ENCODE measurements at regions not wholly inside any gene's neighbourhood (a gene's known extent, or its start where the extent isn't known, plus 50 kb on each side); places are given as distances from the start of the nearest gene placed in this dataset.
"Not testable (repeated sequence)": the region's sequence is repeated elsewhere in the genome, so short reads cannot be mapped to it uniquely, and the experiment has no call there.

DNA sequence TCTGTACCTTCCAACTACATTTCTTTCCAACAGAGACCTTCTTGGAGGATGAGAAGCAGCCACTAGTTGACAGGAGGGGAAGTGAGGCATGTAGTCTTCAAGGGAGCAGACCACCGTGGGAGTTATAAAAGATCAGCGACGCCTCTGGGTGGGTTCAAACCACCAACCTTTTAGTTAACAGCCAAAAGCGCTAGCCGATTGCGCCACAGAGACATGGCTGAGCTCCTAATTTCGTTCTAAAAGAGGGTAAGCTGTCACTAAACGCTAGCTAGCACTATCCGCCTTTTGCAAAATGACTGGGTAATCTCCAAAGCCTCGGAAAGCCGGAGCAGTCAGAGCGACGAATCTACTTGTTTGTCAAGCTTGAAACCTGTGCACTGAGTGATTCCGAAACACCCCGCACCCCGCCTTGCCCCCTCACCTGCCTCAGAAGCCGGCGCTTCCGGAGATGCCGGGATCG is 135.8 kb downstream of the FAM72B start:
- DNase-seq; H3K4me3 ChIP-seq (ENCODE audit: low read depth, low read length); in situ Hi-C loops (cut with HindIII; ENCODE audit: low pct_ligation_motif_present, low sequenced_read_pairs); H3K27me3 ChIP-seq (replicated peaks); H3K36me3 ChIP-seq (replicated peaks); H3K27ac ChIP-seq: not testable (repeated sequence)

- H3K36me3 ChIP-seq (replicated peaks); DNase-seq; H3K27me3 ChIP-seq (replicated peaks); in situ Hi-C loops (cut with HindIII; ENCODE audit: low pct_ligation_motif_present, low sequenced_read_pairs); H3K4me3 ChIP-seq (ENCODE audit: low read depth, low read length); H3K27ac ChIP-seq: not testable (repeated sequence)
Observed at GRCh38 chr1:121048769-121049443, 135.2 kb downstream of the FAM72B start.

DNA sequence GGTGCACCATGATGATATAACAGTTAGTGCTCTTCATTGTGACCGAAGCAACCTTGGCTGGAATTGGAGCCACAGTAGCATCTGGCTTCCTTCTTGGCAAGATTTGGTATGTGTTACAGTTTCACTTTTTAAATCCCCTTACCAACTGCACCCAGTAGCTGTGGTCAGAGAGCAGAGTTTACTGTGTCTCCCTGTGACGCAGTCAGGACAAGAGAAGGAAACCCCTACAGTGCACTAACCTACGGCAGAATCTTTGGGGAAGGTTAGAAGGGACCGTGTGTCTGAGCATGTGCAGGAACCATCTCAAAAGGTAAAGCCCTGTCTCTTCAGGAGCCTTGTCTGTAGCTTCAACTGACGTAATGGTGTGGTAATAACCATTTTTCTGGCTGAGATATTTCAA is 134.0 kb downstream of the FAM72B start:
- H3K27me3 ChIP-seq (replicated peaks); H3K36me3 ChIP-seq (replicated peaks); in situ Hi-C loops (cut with HindIII; ENCODE audit: low pct_ligation_motif_present, low sequenced_read_pairs); H3K27ac ChIP-seq; DNase-seq; H3K4me3 ChIP-seq (ENCODE audit: low read depth, low read length): not testable (repeated sequence)

DNA sequence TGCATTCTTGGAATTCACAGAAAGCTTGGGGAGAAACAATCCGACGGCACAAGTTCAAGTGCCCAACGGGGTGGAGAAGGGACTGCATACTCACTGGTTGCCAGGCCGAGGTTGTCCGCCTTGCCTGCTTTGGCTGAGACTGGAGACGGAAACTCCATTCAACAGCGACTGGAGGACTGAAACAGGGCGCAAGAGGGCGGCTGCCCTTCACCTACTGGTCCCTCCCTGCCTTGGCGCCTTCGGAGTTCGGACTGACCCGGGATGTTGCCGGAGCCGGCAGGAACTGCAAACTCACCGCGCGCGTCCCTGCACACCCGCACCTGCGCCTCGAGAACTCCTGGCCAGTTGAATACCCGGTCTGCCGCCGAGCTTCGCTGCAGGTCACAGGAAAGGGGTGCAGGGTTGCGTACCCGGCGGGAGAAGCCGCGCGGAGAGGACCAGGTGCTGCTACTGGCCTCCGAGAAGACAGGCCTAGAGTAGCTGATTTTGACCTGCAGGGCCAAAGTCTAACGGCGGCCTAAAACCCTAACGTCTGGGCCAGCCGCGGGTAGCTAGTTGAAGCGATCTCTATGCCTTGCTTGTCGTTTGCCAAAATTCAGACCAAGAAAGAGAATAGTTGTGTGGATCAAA is 132.9 kb downstream of the FAM72B start:
- in situ Hi-C loops (cut with HindIII; ENCODE audit: low pct_ligation_motif_present, low sequenced_read_pairs), result not testable (repeated sequence)

GRCh38 chr1:121052081-121052660 is 132.0 kb downstream of the FAM72B start:
- H3K4me3 ChIP-seq (ENCODE audit: low read depth, low read length); H3K36me3 ChIP-seq (replicated peaks); in situ Hi-C loops (cut with HindIII; ENCODE audit: low pct_ligation_motif_present, low sequenced_read_pairs); DNase-seq; H3K27ac ChIP-seq; H3K27me3 ChIP-seq (replicated peaks): not testable (repeated sequence)

More for the DNA sequence above, 132.9 kb downstream of the FAM72B start:
- not testable (repeated sequence) for H3K27ac ChIP-seq; H3K36me3 ChIP-seq (replicated peaks); H3K27me3 ChIP-seq (replicated peaks); DNase-seq; H3K4me3 ChIP-seq (ENCODE audit: low read depth, low read length)

DNA sequence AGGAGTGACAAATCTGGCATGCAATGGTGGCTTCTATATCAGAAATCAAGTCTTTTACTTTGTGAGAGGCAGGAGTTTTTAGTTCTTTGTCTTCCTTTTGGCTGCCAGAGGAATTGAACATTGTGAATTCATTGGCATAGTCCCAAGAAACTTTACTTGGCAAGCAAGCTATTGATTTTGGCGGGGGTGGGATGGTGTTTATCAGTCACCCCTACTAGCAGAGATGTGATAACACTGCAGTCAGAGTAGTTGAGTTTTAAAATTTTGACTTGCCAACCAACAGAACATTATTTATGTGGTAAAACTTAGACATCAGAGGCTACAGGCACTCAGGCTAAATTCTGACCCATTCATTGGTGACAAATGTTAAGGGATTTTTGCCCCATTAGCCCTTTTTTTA is 129.2 kb downstream of the FAM72B start:
- in situ Hi-C loops (cut with HindIII; ENCODE audit: low pct_ligation_motif_present, low sequenced_read_pairs), result not testable (repeated sequence)

DNA sequence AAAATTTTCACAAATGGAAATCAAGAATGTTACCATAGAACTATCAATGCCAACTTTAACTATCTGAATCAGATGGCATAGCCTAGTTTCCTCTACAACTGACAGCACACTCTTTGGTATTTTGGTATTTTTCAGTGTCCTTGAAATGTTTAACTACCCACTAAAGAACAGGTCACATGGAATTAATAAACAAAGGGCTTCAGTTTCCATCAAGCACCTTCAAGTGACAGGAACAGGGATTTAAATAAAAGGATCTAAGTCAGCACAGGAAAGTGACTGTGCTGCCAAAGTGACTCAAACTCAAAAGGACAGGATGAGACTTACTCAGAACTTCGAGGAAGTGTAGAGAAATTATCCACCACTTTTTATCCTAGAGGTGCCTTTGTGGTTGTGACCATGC is 117.2 kb downstream of the FAM72B start:
- H3K4me3 ChIP-seq (ENCODE audit: low read depth, low read length); H3K27me3 ChIP-seq (replicated peaks); DNase-seq; H3K36me3 ChIP-seq (replicated peaks); H3K27ac ChIP-seq; in situ Hi-C loops (cut with HindIII; ENCODE audit: low pct_ligation_motif_present, low sequenced_read_pairs): not testable (repeated sequence)

More for the DNA sequence above, 129.2 kb downstream of the FAM72B start:
- not testable (repeated sequence) for DNase-seq; H3K27me3 ChIP-seq (replicated peaks); H3K27ac ChIP-seq; H3K36me3 ChIP-seq (replicated peaks); H3K4me3 ChIP-seq (ENCODE audit: low read depth, low read length)

GRCh38 chr1:121068738-121069499 is 115.2 kb downstream of the FAM72B start:
- H3K4me3 ChIP-seq (ENCODE audit: low read depth, low read length); in situ Hi-C loops (cut with HindIII; ENCODE audit: low pct_ligation_motif_present, low sequenced_read_pairs); H3K27me3 ChIP-seq (replicated peaks); H3K36me3 ChIP-seq (replicated peaks); H3K27ac ChIP-seq; DNase-seq: not testable (repeated sequence)

- H3K27ac ChIP-seq; in situ Hi-C loops (cut with HindIII; ENCODE audit: low pct_ligation_motif_present, low sequenced_read_pairs); DNase-seq: not testable (repeated sequence)
Observed at GRCh38 chr1:121073852-121074251, 110.3 kb downstream of the FAM72B start.

GRCh38 chr1:121075254-121075805 is 108.8 kb downstream of the FAM72B start:
- in situ Hi-C loops (cut with HindIII; ENCODE audit: low pct_ligation_motif_present, low sequenced_read_pairs); H3K27ac ChIP-seq; H3K36me3 ChIP-seq (replicated peaks); H3K4me3 ChIP-seq (ENCODE audit: low read depth, low read length); H3K27me3 ChIP-seq (replicated peaks); DNase-seq: not testable (repeated sequence)

More at GRCh38 chr1:121073852-121074251, 110.3 kb downstream of the FAM72B start:
- H3K36me3 ChIP-seq (replicated peaks); H3K27me3 ChIP-seq (replicated peaks); H3K4me3 ChIP-seq (ENCODE audit: low read depth, low read length): not testable (repeated sequence)

DNA sequence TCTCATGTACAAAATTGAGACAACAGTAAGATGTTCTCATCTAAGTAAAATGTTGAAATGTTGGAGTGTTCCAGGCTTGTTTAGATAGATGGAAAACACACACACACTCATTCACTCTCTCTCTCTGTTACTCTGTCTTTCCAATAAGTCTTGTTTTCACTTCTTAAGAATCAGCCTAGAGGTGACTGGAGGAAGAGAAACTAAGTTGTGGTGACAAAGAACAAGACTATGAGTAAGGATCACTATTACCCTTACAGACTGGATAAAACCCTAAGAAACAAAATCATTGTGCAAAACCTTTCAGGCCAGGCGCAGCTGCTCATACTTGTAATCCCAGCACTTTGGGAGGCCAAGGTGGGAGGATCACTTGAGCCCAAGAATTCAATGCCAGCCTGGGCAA is 107.5 kb downstream of the FAM72B start:
- DNase-seq; in situ Hi-C loops (cut with HindIII; ENCODE audit: low pct_ligation_motif_present, low sequenced_read_pairs); H3K27me3 ChIP-seq (replicated peaks); H3K36me3 ChIP-seq (replicated peaks); H3K27ac ChIP-seq; H3K4me3 ChIP-seq (ENCODE audit: low read depth, low read length): not testable (repeated sequence)

DNA sequence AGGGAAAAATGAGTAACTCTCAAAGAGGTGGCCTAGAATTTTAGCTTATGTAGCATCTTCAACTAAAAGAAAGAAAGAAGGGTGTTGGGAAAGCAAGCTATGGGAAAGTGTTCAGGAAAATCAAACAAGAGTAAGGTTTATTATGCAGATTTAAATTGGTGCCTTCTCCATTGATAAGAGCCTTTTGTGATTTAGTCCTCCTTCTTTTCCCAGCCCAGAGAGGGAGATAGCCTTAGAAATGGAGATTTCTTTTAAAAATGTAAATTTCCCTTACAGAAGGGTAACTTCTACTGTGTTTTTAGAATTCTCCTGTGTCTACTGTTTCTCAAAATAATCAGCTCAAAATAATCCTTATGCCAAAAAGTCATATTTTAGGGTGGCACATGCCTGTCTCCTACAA is 104.5 kb downstream of the FAM72B start:
- DNase-seq; in situ Hi-C loops (cut with HindIII; ENCODE audit: low pct_ligation_motif_present, low sequenced_read_pairs); H3K4me3 ChIP-seq (ENCODE audit: low read depth, low read length); H3K27ac ChIP-seq; H3K27me3 ChIP-seq (replicated peaks); H3K36me3 ChIP-seq (replicated peaks): not testable (repeated sequence)

DNA sequence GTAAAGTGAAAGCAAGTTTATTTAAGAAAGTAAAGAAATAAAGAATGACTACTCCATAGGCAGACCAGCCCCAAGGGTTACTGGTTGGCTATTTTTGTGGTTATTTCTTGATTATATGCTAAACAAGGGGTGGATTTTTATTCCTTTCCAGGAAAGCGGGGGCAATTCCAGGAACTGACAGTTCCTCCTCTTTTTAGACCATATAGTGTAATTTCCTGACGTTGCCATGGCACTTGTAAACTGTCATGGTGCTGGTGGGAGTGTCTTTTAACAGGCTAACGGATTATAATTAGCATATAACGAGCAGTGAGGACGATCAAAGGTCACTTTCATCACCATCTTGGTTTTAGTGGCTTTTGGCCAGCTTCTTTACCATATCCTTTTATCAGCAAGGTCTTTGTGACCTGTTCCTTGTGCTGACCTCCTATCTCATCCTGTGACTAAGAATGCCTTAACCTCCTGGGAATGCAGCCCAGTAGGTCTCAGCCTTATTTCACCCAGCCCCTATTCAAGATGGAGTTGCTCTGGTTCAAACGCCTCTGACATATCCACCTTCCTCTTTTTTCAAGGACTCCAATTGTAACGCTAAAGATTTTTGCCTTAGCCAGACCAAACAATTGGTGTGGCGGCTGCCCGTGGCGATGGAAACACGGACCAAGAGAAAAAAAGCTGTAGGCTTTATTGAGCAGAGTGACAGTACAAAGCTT is 103.8 kb downstream of the FAM72B start:
- H3K36me3 ChIP-seq (replicated peaks); H3K27ac ChIP-seq; H3K27me3 ChIP-seq (replicated peaks); DNase-seq; in situ Hi-C loops (cut with HindIII; ENCODE audit: low pct_ligation_motif_present, low sequenced_read_pairs); H3K4me3 ChIP-seq (ENCODE audit: low read depth, low read length): not testable (repeated sequence)
